Subcutaneous abdominal adipose tissue (tissue), 5 donors: ENCODE measurements at regions not wholly inside any gene's neighbourhood (a gene's known extent, or its start where the extent isn't known, plus 50 kb on each side); places are given as distances from the start of the nearest gene placed in this dataset.

ENCODE experiments used
- H3K27ac ChIP-seq: one replicate; pipeline ENCODE4 v1.7.0; 2013; ENCODE audit warnings: low read depth, mild to moderate bottlenecking, inconsistent platforms, low read length, moderate library complexity
- H3K27me3 ChIP-seq, 5 donors: one replicate each; pipeline ENCODE4 v1.7.0; 2013; ENCODE audit warnings: low read length in 5 of 5, inconsistent platforms in 1 of 5; ENCODE audit not compliant: control insufficient read depth in 5 of 5, insufficient read depth in 4 of 5
- H3K36me3 ChIP-seq, 5 donors: one replicate each; pipeline ENCODE4 v1.7.0; 2013; ENCODE audit warnings: low read length in 5 of 5; ENCODE audit not compliant: control insufficient read depth in 5 of 5, insufficient read depth in 5 of 5
- H3K4me1 ChIP-seq, 5 donors: one replicate each; pipeline ENCODE4 v1.7.0; 2013; ENCODE audit warnings: low read length in 5 of 5, mild to moderate bottlenecking in 3 of 5, moderate library complexity in 1 of 5; ENCODE audit not compliant: control insufficient read depth in 5 of 5, insufficient read depth in 5 of 5
- H3K4me3 ChIP-seq, 5 donors: one replicate each; pipeline ENCODE4 v1.7.0; 2013; ENCODE audit warnings: low read length in 5 of 5, low read depth in 1 of 5
- H3K9ac ChIP-seq, 5 donors: one replicate each; pipeline ENCODE4 v1.7.0; 2013; ENCODE audit warnings: low read length in 5 of 5, mild to moderate bottlenecking in 4 of 5, moderate library complexity in 3 of 5
- H3K9me3 ChIP-seq, 5 donors: one replicate each; pipeline ENCODE4 v1.7.0; 2013; ENCODE audit warnings: low read length in 5 of 5; ENCODE audit not compliant: control insufficient read depth in 5 of 5
- donor health status: healthy.
- donor health status: healthy.
- donor health status: healthy.
- donor health status: healthy.
- donor health status: healthy.

- H3K9me3 ChIP-seq: peaks cover 0 to 5% (median 0%) of the 10 kb centered on the region in 5 donors
- no peak overlapping the region for H3K4me3 ChIP-seq
- no peak overlapping the region for H3K9ac ChIP-seq
- H3K4me1 ChIP-seq: no peaks in the 10 kb centered on the region
- no peak overlapping the region for H3K27ac ChIP-seq
- H3K27me3 ChIP-seq: peaks cover 0 to 6% (median 0%) of the 10 kb centered on the region in 5 donors
- H3K36me3 ChIP-seq: no peaks in the 10 kb centered on the region
Measured at GRCh38 chr1:163436140-163436812, 114.5 kb downstream of the NUF2 start.

- Histone ChIP-seq H3K27ac (no peak overlapping the region), H3K36me3 (no peaks in the 10 kb centered on the region), H3K9me3 (no peaks in the 10 kb centered on the region), H3K27me3 (peaks cover 0 to 6% (median 0%) of the 10 kb centered on the region in 5 donors), H3K4me1 (no peaks in the 10 kb centered on the region), H3K9ac (no peak overlapping the region), H3K4me3 (no peak overlapping the region)
Measured at GRCh38 chr1:163439471-163439870, 117.7 kb downstream of the NUF2 start.

- Histone ChIP-seq H3K4me3 (no peak overlapping the region), H3K27me3 (peaks cover 0 to 6% (median 0%) of the 10 kb centered on the region in 5 donors), H3K36me3 (no peaks in the 10 kb centered on the region), H3K27ac (no peak overlapping the region), H3K4me1 (no peaks in the 10 kb centered on the region), H3K9ac (no peak overlapping the region), H3K9me3 (no peaks in the 10 kb centered on the region)
Measured at GRCh38 chr1:163440090-163440489, 118.3 kb downstream of the NUF2 start.

- Histone ChIP-seq H3K4me1 (no peaks in the 10 kb centered on the region), H3K9me3 (no peaks in the 10 kb centered on the region), H3K4me3 (no peak overlapping the region), H3K9ac (no peak overlapping the region), H3K27me3 (peaks cover 0 to 4% (median 0%) of the 10 kb centered on the region in 5 donors), H3K36me3 (no peaks in the 10 kb centered on the region), H3K27ac (no peak overlapping the region)
Measured at GRCh38 chr1:163442231-163442879, 120.6 kb downstream of the NUF2 start.

GRCh38 chr1:163442895-163443294 is 121.1 kb downstream of the NUF2 start:
- Histone ChIP-seq H3K27me3 (peaks cover 0 to 4% (median 0%) of the 10 kb centered on the region in 5 donors), H3K4me1 (no peaks in the 10 kb centered on the region), H3K9ac (no peak overlapping the region), H3K36me3 (no peaks in the 10 kb centered on the region), H3K27ac (no peak overlapping the region), H3K9me3 (no peaks in the 10 kb centered on the region), H3K4me3 (no peak overlapping the region)

GRCh38 chr1:163443863-163444262 is 122.1 kb downstream of the NUF2 start:
- Histone ChIP-seq H3K27ac (no peak overlapping the region), H3K4me3 (no peak overlapping the region), H3K36me3 (no peaks in the 10 kb centered on the region), H3K9ac (no peak overlapping the region), H3K27me3 (peaks cover 0 to 4% (median 0%) of the 10 kb centered on the region in 5 donors), H3K4me1 (no peaks in the 10 kb centered on the region), H3K9me3 (no peaks in the 10 kb centered on the region)

- Histone ChIP-seq H3K9me3 (no peaks in the 10 kb centered on the region), H3K4me1 (no peaks in the 10 kb centered on the region), H3K36me3 (no peaks in the 10 kb centered on the region)
Measured at GRCh38 chr1:163444665-163445064, 122.9 kb downstream of the NUF2 start.

GRCh38 chr1:163450986-163451385 is 129.2 kb downstream of the NUF2 start:
- no peaks in the 10 kb centered on the region for H3K36me3 ChIP-seq
- H3K4me3 ChIP-seq: no peak overlapping the region
- no peaks in the 10 kb centered on the region for H3K9me3 ChIP-seq
- no peaks in the 10 kb centered on the region for H3K27me3 ChIP-seq
- H3K27ac ChIP-seq: no peak overlapping the region
- no peak overlapping the region for H3K9ac ChIP-seq
- no peaks in the 10 kb centered on the region for H3K4me1 ChIP-seq

More at GRCh38 chr1:163444665-163445064, 122.9 kb downstream of the NUF2 start:
- H3K27me3 ChIP-seq: no peaks in the 10 kb centered on the region
- H3K9ac ChIP-seq: no peak overlapping the region
- H3K4me3 ChIP-seq: no peak overlapping the region
- no peak overlapping the region for H3K27ac ChIP-seq

- Histone ChIP-seq H3K4me3 (no peak overlapping the region), H3K27ac (no peak overlapping the region), H3K36me3 (no peaks in the 10 kb centered on the region), H3K9ac (no peak overlapping the region), H3K9me3 (peaks cover 0 to 2% (median 0%) of the 10 kb centered on the region in 5 donors), H3K4me1 (no peaks in the 10 kb centered on the region), H3K27me3 (no peaks in the 10 kb centered on the region)
Measured at GRCh38 chr1:163459539-163459938, 137.8 kb downstream of the NUF2 start.

GRCh38 chr1:163467289-163467688 is 145.5 kb downstream of the NUF2 start:
- no peaks in the 10 kb centered on the region for H3K4me1 ChIP-seq
- no peaks in the 10 kb centered on the region for H3K27me3 ChIP-seq
- H3K27ac ChIP-seq: no peak overlapping the region
- no peaks in the 10 kb centered on the region for H3K36me3 ChIP-seq
- H3K4me3 ChIP-seq: no peak overlapping the region
- H3K9me3 ChIP-seq: no peaks in the 10 kb centered on the region
- H3K9ac ChIP-seq: no peak overlapping the region
